VCaP (cell line): ENCODE measurements at regions not wholly inside any gene's neighbourhood (a gene's known extent, or its start where the extent isn't known, plus 50 kb on each side); places are given as distances from the start of the nearest gene placed in this dataset.

ENCODE experiments used
- H3K27ac ChIP-seq: fragments of 450-650 bp; 2 replicates; pipeline ENCODE4 v1.5.1; 2017
- TF ChIP-seq, protein P1 (sequence below): fragments of 450-650 bp; conservative IDR thresholded peaks from 2 replicates; pipeline ENCODE4 v1.5.1; 2017; ENCODE audit warnings: mild to moderate bottlenecking, moderate library complexity

DNA sequence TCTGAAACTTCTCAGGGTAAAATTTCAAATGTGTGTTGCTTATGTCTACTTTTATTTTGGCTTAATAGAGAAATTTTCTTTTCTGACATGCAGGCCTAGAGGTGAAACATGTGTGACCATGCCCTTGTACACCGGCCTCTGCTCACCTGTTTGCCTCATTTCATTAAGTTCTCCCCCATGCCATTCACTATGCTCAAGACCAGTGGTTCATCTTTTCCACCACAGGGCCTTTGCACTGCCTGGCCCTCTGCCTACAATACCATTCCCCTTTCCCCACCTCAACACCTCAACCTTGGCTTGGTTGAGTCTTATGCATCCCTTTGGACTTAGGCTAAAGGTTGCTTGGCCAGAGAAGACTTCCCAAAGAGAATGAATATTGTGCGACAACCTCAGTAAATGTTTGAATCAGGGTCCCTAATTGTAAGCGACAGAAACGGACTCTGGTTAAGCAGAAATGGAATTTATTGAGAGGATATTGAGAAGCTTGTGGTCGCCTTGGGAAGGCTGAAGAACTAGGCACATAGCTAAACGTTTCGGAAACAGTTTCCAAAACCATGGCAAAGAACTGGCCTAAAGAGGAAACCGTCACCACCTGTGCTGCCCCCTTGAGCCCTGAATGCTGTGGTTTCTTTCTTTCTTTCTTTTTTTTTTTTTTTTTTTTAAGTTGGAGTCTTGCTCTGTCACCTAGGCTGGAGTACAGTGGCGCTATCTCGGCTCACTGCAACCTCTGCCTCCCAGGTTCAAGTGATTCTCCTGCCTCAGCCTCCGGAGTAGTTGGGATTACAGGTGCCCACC is 152.2 kb downstream of the SOX4 start:
- TF ChIP-seq, protein P1, sequence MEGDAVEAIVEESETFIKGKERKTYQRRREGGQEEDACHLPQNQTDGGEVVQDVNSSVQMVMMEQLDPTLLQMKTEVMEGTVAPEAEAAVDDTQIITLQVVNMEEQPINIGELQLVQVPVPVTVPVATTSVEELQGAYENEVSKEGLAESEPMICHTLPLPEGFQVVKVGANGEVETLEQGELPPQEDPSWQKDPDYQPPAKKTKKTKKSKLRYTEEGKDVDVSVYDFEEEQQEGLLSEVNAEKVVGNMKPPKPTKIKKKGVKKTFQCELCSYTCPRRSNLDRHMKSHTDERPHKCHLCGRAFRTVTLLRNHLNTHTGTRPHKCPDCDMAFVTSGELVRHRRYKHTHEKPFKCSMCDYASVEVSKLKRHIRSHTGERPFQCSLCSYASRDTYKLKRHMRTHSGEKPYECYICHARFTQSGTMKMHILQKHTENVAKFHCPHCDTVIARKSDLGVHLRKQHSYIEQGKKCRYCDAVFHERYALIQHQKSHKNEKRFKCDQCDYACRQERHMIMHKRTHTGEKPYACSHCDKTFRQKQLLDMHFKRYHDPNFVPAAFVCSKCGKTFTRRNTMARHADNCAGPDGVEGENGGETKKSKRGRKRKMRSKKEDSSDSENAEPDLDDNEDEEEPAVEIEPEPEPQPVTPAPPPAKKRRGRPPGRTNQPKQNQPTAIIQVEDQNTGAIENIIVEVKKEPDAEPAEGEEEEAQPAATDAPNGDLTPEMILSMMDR, result no peak
- H3K27ac ChIP-seq, result no peak overlapping the region

DNA sequence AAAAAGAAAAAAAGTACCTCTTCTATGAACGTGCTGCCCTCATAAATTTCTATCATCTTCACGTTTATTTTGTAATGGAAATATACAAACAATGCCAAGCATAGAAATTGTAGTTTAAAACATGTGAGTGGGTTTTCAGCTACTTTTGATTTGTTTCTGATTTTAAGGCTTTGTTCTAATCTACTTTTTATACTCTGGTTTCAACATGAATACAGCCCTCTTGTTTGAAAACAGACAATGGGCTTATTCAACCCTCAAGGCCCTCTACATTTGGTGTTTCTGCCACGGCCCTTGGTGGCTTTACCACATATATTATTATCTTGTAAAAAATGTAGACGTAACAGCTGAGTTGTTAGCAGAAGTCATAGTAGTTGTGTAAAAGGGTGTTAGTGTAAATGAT is 153.9 kb downstream of the SOX4 start:
- TF ChIP-seq, protein P1, result no peak
- peak overlapping the region; percentile 67 for H3K27ac ChIP-seq

DNA sequence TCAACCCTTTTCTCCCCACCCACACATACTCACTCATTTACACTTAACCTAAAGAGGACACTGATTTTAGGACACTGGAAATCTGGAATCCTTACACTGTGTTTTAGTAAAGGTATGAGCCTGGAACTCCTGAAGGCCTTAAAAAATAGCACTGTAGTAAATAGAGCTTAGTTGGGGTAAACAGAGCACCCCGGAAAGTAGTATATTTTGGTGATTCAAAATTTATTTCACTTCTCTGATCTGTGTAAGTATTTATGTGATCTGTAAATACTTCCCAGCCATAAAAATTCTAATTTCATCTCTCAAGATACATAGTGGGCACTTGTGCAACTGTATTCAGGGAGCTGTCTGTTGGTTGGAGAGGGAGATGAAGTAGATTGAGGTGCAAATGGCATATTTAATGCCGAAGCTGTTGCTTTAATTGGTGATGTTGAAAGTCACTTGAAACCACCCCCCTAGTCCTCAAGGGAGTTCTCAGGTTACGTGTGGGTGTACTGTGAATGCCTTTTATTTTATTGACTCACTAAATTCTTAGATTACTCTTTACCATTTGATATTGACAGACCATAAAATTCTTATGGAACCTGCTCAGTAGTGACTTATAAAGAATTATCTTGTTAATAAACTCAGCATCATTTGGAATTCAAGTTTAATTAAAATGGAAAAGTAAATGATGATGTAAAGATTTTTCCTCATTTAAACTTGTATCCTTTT is 154.9 kb downstream of the SOX4 start:
- peak overlapping the region; percentile 67 for H3K27ac ChIP-seq

DNA sequence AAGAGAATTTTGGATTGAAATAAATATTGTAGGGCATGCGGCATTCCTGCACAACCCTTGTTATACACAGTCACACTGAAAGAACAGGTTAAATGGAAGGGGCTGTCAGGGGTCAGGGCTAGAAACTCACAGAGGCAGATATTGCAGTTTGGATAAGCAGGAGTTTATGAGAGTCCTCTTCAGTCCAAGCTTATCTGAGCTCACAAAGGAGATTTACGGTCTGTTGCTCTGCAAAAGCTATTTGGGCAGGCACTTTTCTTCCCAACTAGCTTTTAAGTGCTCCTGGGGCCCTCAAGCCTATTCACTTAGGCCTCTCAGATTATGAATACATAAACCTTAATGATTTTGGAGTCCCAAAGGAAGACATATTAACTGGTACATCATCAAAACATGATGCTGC is 156.2 kb downstream of the SOX4 start:
- TF ChIP-seq, protein P1, result no peak
- H3K27ac ChIP-seq, result peak overlapping the region; percentile 67

More for the DNA sequence above, 154.9 kb downstream of the SOX4 start:
- TF ChIP-seq, protein P1, result no peak

DNA sequence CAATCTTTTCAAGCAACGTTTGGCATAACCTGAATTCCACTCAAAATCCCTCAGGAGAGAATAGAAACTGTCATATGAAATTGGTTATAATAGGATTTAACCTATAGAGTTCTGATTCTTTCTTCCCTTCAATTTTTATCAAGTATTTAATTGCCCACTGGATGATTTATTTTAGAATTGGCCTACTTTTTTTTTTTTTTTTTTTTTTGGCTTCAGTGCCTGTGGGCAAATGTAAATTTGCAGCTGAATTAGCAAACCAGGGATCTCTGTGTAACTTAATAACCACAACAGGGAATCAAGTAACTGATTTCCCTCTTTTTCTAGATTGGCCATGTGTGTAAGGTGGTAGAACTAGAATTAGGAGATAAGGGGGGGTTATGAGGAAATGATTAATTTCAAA is 157.0 kb downstream of the SOX4 start:
- peak overlapping the region; percentile 67 for H3K27ac ChIP-seq

DNA sequence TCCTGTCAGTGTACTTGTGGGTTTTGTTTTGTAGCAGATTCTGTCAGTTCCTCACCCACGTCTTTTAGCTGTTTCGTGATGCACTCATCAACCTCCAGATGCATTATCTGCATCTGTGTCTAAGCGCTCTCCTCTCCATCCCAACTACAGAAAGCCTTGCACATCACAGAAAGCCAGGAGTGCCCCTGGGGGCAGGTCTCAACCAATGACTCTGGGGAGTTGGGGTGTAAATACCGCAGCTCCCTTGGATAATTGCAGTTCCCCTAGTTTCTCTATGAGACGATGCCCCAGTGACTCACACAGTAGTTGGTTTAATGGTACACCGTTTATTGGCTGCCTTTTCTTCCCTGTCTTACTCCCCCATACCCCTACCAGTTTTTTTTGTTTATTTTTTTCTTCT is 158.1 kb downstream of the SOX4 start:
- no peak overlapping the region; the same call in 1 of the 2 replicates for H3K27ac ChIP-seq
- TF ChIP-seq, protein P1, result no peak

More for the DNA sequence above, 157.0 kb downstream of the SOX4 start:
- TF ChIP-seq, protein P1, result no peak

DNA sequence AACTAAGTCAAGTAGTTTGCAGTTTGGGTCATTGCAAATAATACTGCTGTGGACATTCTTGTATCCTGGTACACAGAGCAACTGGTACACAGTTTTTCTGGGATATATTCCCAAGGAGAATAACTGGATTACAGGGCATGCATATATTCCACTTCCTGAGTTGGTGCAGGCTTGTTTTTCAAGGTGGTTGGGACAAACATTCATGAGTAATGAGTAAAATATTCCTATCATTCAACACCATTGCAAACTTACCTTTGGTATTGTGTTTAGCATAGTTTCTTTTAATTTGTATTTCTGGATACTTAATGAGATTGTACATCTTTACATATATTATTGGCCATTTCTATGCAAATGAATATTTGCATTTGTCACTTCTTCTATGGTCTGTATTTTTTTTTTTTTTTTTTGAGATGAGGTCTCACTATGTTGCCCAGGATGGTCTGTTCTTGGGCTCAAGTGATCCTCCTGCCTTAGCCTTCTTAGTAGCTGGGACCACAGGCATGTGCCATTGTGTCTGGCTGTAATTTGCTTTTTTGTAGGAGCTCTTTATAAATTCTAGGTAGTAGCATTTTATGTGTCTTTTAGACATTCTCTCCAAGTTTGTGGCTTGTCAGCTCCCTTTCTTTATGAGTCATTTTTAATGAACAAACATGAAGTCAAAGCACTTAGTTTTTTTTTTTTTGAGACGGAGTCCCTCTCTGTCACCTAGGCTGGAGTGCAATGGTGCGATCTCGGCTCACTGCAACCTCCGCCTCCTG is 158.7 kb downstream of the SOX4 start:
- TF ChIP-seq, protein P1, result no peak
- peak overlapping the region; percentile 25; the same call in 1 of the 2 replicates for H3K27ac ChIP-seq
